ENCODE measurements at regions not wholly inside any gene's neighbourhood (a gene's known extent, or its start where the extent isn't known, plus 50 kb on each side); places are given as distances from the start of the nearest gene placed in this dataset.

DNA sequence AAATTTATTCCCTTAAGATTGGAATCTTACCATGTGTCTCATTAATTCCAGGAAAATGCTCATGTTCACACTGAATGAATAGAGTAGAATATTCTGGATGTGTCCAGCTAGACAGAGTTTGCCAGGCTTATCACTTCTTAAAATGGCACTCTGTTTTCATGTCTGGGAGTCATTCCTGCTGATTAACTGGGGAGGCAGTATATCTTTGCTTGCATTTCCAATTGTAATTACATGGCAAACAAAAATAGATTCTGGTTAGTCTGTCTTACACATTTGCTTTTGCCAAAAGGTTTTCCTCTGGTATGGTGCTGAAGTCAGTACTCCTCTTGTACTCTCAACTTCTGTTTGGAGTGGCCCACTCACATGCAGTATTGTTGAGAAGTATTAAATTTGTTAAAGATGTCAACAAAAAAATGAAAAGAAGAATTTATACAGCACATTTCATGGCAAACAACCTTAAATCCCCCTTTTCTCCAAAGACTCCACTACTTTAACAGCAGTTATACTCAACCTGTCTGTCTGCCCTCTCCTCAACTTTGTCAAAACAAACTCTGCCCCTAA is 70.2 kb downstream of the TENT5A start:
- TF ChIP-seq EHF (CRISPR knock-in tag; IDR thresholded peaks at IDR 0.05): no peak

DNA sequence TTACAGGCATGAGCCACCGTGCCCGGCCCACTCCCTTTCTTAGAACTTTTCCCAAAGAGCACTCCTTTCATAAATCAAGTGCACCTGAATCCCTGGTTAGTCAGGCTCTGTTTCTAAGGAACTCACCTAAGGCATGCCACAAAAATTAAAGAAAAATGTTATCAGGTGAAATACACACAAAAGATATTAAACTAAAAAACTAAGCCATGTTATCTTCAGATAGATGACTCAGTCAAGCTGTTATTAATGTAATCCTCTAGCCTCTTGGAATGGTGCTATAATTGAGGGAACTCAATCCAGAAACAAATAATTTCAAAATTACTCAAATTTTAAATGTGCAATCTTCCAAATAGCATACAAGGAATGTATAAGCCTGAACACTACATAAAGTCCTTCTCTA is 83.0 kb downstream of the TENT5A start:
- no peaks in the 10 kb centered on the region for H3K4me1 ChIP-seq
- ATAC-seq: no peak
- TF ChIP-seq NFE2L2 (conservative IDR thresholded peaks at IDR 0.05; ENCODE audit: low read length): no peak
- TF ChIP-seq MYC (IDR thresholded peaks at IDR 0.05; ENCODE audit: borderline replicate concordance, low read length): no peak
- TF ChIP-seq ZSCAN20 (CRISPR knock-in tag; IDR thresholded peaks at IDR 0.05): no peak
- no peak for TF ChIP-seq JUNB (IDR thresholded peaks at IDR 0.05)
- no peak for TF ChIP-seq RCOR1 (IDR thresholded peaks at IDR 0.05; ENCODE audit: low read depth, low read length)
- TF ChIP-seq PHF8 (IDR thresholded peaks at IDR 0.05; ENCODE audit: borderline replicate concordance, low read depth): no peak
- TF ChIP-seq MAFK (IDR thresholded peaks at IDR 0.05; ENCODE audit: partially characterized antibody): no peak
- no peak overlapping the region for H3K4me2 ChIP-seq
- H3K4me3 ChIP-seq: no peak overlapping the region
- H3K9me3 ChIP-seq: no peaks in the 10 kb centered on the region
- CTCF ChIA-PET: no interaction called here
- WGBS (ENCODE audit: missing lambda C conversion rate): 31% methylated on average over 2 of the region's 2 CpGs
- POLR2A ChIA-PET: no interaction called here
- DNase-seq (ENCODE audit: low read depth in 1 of 2, low spot score in 1 of 2): no peak
- no peak overlapping the region for H3K27ac ChIP-seq
- FAIRE-seq: no peak

More for the DNA sequence above, 70.2 kb downstream of the TENT5A start:
- H3K4me2 ChIP-seq: no peak overlapping the region
- H3K4me3 ChIP-seq: no peak overlapping the region
- no peak for FAIRE-seq
- no peak for DNase-seq (ENCODE audit: low read depth in 1 of 2, low spot score in 1 of 2)
- POLR2A ChIA-PET: no interaction called here
- ATAC-seq: no peak
- no peaks in the 10 kb centered on the region for H3K9me3 ChIP-seq
- no peak overlapping the region for H3K27ac ChIP-seq
- H3K4me1 ChIP-seq: no peaks in the 10 kb centered on the region
- CTCF ChIA-PET: no interaction called here

DNA sequence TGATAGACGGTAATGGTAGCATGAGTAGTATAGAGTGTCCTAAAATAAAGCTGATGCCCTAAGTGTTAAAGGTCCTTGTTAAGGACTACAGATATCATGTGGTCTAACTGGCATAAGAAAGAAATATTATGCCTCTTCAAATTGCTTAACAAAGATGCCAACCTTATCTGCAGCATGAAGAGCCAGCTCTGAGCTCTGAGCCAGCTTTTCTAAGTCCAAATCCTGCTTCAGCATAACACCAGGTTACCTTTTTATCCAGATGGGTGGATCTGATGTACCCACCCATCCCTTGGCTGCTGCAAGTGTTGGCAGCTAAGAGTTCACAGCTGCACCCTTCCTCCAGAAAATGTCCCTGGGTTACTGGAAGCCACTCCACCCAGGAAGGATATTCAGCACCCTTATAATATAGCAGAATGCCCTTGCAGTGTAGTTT is 83.8 kb downstream of the TENT5A start:
- FAIRE-seq (no peak), DNase-seq (ENCODE audit: low read depth in 1 of 2, low spot score in 1 of 2) (no peak), ATAC-seq (no peak)
- TF ChIP-seq RAD21 (conservative IDR thresholded peaks at IDR 0.05 in 1 of 2, IDR thresholded peaks at IDR 0.05 in 1 of 2) (no peak), KDM1A (IDR thresholded peaks at IDR 0.05; ENCODE audit: low read depth) (no peak), RARB (CRISPR knock-in tag; IDR thresholded peaks at IDR 0.05) (no peak)
- Histone ChIP-seq H3K9me3 (no peaks in the 10 kb centered on the region), H3K27ac (no peak overlapping the region), H3K4me3 (no peak overlapping the region), H3K4me1 (no peaks in the 10 kb centered on the region), H3K4me2 (no peak overlapping the region)
- POLR2A ChIA-PET: no interaction called here
- 43% methylated on average over 1 of the region's 1 CpG for WGBS (ENCODE audit: missing lambda C conversion rate)
- CTCF ChIA-PET: no interaction called here

DNA sequence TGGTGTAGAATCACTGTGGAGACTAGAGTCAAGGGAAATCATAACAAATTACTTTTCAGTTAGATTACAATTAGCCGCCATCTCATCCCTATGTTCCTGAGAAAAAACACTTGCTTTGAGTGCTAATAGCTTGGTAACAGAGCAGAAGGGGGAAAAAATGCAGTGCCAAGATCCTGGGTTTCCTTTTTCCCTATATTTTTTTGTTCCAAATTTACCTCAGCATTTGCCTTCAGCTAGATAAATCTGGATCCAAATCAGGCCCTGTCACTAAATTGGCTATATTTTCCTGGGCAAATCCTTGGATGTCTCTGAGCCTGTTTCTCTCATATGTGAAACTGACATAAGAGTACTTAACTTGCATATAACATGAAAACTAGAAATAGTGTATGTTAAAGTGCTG is 86.0 kb downstream of the TENT5A start:
- TF ChIP-seq FOSB (CRISPR knock-in tag; IDR thresholded peaks at IDR 0.05) (no peak), FOSL2 (IDR thresholded peaks at IDR 0.05) (no peak), FOSL2 (CRISPR knock-in tag; IDR thresholded peaks at IDR 0.05) (no peak), HOXB13 (CRISPR knock-in tag; IDR thresholded peaks at IDR 0.05; ENCODE audit: low read depth) (no peak), TFCP2L1 (CRISPR knock-in tag; IDR thresholded peaks at IDR 0.05) (no peak), FOXS1 (CRISPR knock-in tag; IDR thresholded peaks at IDR 0.05) (no peak), POLR2AphosphoS2 (conservative IDR thresholded peaks at IDR 0.05; ENCODE audit: low read length) (no peak), MAZ (IDR thresholded peaks at IDR 0.05; ENCODE audit: borderline replicate concordance, low read depth, low read length) (no peak), NPAS2 (CRISPR knock-in tag; IDR thresholded peaks at IDR 0.05; ENCODE audit: borderline replicate concordance) (no peak), MYC (IDR thresholded peaks at IDR 0.05; ENCODE audit: borderline replicate concordance, low read length) (no peak), ZC3H11A (IDR thresholded peaks at IDR 0.05) (no peak), HOXA7 (CRISPR knock-in tag; IDR thresholded peaks at IDR 0.05) (no peak)
- TF ChIP-seq, protein P1, sequence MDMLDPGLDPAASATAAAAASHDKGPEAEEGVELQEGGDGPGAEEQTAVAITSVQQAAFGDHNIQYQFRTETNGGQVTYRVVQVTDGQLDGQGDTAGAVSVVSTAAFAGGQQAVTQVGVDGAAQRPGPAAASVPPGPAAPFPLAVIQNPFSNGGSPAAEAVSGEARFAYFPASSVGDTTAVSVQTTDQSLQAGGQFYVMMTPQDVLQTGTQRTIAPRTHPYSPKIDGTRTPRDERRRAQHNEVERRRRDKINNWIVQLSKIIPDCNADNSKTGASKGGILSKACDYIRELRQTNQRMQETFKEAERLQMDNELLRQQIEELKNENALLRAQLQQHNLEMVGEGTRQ (IDR thresholded peaks at IDR 0.05): no peak
- ChIA-PET POLR2A (no interaction called here), CTCF (no interaction called here)
- FAIRE-seq: no peak
- no peak for ATAC-seq
- Histone ChIP-seq H3K4me3 (no peak overlapping the region), H3K27ac (no peak overlapping the region), H3K4me1 (no peaks in the 10 kb centered on the region), H3K9me3 (no peaks in the 10 kb centered on the region), H3K4me2 (no peak overlapping the region)
- DNase-seq (ENCODE audit: low read depth in 1 of 2, low spot score in 1 of 2): no peak
- 68% methylated on average over 1 of the region's 1 CpG for WGBS (ENCODE audit: missing lambda C conversion rate)
